Right atrium auricular region (tissue), 2 donors: ENCODE measurements at regions not wholly inside any gene's neighbourhood (a gene's known extent, or its start where the extent isn't known, plus 50 kb on each side); places are given as distances from the start of the nearest gene placed in this dataset.
"Not testable (repeated sequence)": the region's sequence is repeated elsewhere in the genome, so short reads cannot be mapped to it uniquely, and the experiment has no call there.

Experiments used
- DNase-seq: peaks from one replicate; pipeline ENCODE4 v3.0.0-alpha.2; 2019; ENCODE audit warnings: low spot score
- H3K27ac ChIP-seq, 2 donors: fragments of 200-600 bp; sonication (generic); 1 replicate in 1 of 2; 2 replicates in 1 of 2; pipeline ENCODE4 v1.5.1; 2016 to 2019
- H3K27me3 ChIP-seq, 2 donors: fragments of 200-600 bp; sonication (generic); one replicate each; pipeline versions ENCODE4 v1.5.1 to v1.6.0; 2017 to 2019
- H3K36me3 ChIP-seq: fragments of 200-600 bp; sonication (generic); one replicate; pipeline ENCODE4 v1.5.1; 2016
- H3K4me1 ChIP-seq, 2 donors: fragments of 200-600 bp; sonication (generic); one replicate each; pipeline versions ENCODE4 v1.5.1 to v1.6.0; 2017 to 2019
- H3K4me3 ChIP-seq, 2 donors: fragments of 200-600 bp; sonication (generic); 1 replicate in 1 of 2; 2 replicates in 1 of 2; pipeline ENCODE4 v1.5.1; 2017 to 2019; ENCODE audit warnings: mild to moderate bottlenecking in 1 of 2, moderate library complexity in 1 of 2
- H3K9me3 ChIP-seq, 2 donors: fragments of 200-600 bp; sonication (generic); one replicate each; pipeline ENCODE4 v1.5.1; 2019
- TF ChIP-seq, protein P1 (sequence below), 2 donors: fragments of 200-600 bp; sonication (generic); IDR thresholded peaks; one replicate each; pipeline ENCODE4 v1.5.1; 2019; ENCODE audit warnings: antibody characterized with exemption in 2 of 2

- H3K27me3 ChIP-seq: no peaks in the 10 kb centered on the region
- H3K36me3 ChIP-seq: no peaks in the 10 kb centered on the region
- TF ChIP-seq, protein P1, sequence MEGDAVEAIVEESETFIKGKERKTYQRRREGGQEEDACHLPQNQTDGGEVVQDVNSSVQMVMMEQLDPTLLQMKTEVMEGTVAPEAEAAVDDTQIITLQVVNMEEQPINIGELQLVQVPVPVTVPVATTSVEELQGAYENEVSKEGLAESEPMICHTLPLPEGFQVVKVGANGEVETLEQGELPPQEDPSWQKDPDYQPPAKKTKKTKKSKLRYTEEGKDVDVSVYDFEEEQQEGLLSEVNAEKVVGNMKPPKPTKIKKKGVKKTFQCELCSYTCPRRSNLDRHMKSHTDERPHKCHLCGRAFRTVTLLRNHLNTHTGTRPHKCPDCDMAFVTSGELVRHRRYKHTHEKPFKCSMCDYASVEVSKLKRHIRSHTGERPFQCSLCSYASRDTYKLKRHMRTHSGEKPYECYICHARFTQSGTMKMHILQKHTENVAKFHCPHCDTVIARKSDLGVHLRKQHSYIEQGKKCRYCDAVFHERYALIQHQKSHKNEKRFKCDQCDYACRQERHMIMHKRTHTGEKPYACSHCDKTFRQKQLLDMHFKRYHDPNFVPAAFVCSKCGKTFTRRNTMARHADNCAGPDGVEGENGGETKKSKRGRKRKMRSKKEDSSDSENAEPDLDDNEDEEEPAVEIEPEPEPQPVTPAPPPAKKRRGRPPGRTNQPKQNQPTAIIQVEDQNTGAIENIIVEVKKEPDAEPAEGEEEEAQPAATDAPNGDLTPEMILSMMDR (IDR thresholded peaks at IDR 0.05): no peak
- no peaks in the 10 kb centered on the region for H3K4me1 ChIP-seq
- H3K9me3 ChIP-seq: peaks cover 0 to 8% of the 10 kb centered on the region in 2 donors
- H3K4me3 ChIP-seq: no peak overlapping the region
- DNase-seq: no peak
- no peak overlapping the region for H3K27ac ChIP-seq
These were observed 251.4 kb upstream of the IL12B start for GRCh38 chr5:159581502-159582249.

- Histone ChIP-seq H3K9me3 (peaks cover 0 to 8% of the 10 kb centered on the region in 2 donors), H3K27ac (no peak overlapping the region), H3K27me3 (no peaks in the 10 kb centered on the region), H3K4me1 (no peaks in the 10 kb centered on the region), H3K36me3 (no peaks in the 10 kb centered on the region), H3K4me3 (no peak overlapping the region)
- no peak for DNase-seq
- TF ChIP-seq, protein P1 (IDR thresholded peaks at IDR 0.05): no peak
These were observed 252.7 kb upstream of the IL12B start for GRCh38 chr5:159582756-159583541.

- TF ChIP-seq, protein P1 (IDR thresholded peaks at IDR 0.05): no peak
- Histone ChIP-seq H3K4me1 (no peaks in the 10 kb centered on the region), H3K27me3 (no peaks in the 10 kb centered on the region), H3K4me3 (no peak overlapping the region), H3K9me3 (peaks cover 0 to 8% of the 10 kb centered on the region in 2 donors), H3K27ac (no peak overlapping the region), H3K36me3 (no peaks in the 10 kb centered on the region)
- no peak for DNase-seq
These were observed 256.6 kb upstream of the IL12B start for GRCh38 chr5:159586921-159587320.

DNA sequence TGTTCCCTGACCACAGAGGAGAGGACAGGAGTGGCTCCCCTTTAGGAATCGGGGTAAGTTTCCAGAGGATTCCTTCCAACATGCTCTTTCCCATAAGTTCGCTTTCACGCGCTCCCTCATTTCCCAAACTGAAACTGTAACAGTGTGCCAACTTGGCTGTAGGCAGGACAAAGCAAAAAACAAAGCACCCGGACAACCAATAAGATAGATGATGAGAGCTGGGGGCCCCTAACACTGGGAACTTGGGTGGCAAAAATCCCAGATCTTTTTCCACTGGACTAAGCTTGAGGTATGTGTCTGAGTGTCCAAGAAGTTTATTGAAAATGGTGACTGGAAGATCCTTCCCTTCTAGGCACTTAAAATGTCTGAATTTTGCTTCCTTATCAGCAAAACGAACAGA is 258.7 kb upstream of the IL12B start:
- Histone ChIP-seq H3K27ac (no peak overlapping the region), H3K36me3 (no peaks in the 10 kb centered on the region), H3K27me3 (no peaks in the 10 kb centered on the region), H3K4me1 (no peaks in the 10 kb centered on the region), H3K9me3 (peaks cover 0 to under 1% of the 10 kb centered on the region in 2 donors), H3K4me3 (no peak overlapping the region)
- DNase-seq: no peak
- TF ChIP-seq, protein P1 (IDR thresholded peaks at IDR 0.05): no peak

- Histone ChIP-seq H3K36me3 (no peaks in the 10 kb centered on the region), H3K27ac (no peak overlapping the region)
- TF ChIP-seq, protein P1 (IDR thresholded peaks at IDR 0.05): no peak
These were observed 263.3 kb upstream of the IL12B start for GRCh38 chr5:159593518-159594073.

DNA sequence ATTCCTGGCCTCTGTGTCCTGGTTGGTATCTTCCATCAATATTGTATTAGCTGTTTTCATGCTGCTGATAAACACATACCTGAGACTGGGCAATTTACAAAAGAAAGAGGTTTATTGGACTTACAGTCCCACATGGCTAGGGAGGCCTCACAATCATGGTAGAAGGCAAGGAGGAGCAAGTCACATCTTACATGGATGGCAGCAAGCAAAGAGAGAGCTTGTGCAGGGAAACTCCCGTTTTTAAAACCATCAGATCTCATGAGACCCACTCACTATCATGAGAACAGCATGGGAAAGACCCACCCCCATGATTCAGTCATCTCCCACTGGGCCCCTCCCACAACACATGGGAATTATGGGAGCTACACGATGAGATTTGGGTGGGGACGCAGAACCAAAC is 265.3 kb upstream of the IL12B start:
- not testable (repeated sequence) for H3K27me3 ChIP-seq, DNase-seq, H3K4me3 ChIP-seq, H3K27ac ChIP-seq, H3K9me3 ChIP-seq, H3K36me3 ChIP-seq, H3K4me1 ChIP-seq

More at GRCh38 chr5:159593518-159594073, 263.3 kb upstream of the IL12B start:
- Histone ChIP-seq H3K9me3 (no peaks in the 10 kb centered on the region), H3K27me3 (no peaks in the 10 kb centered on the region), H3K4me3 (no peak overlapping the region), H3K4me1 (no peaks in the 10 kb centered on the region)
- no peak for DNase-seq
